Keratinocyte (primary cell): ENCODE measurements at regions not wholly inside any gene's neighbourhood (a gene's known extent, or its start where the extent isn't known, plus 50 kb on each side); places are given as distances from the start of the nearest gene placed in this dataset.

Source experiments
- DNase-seq: peaks from one replicate; pipeline ENCODE4 v3.0.0-alpha.2; 2011; ENCODE audit warnings: low read depth, missing footprints, low spot score
- FAIRE-seq: peaks from 2 replicates; lab custom pipeline; 2011; peaks lifted over from hg19 to GRCh38; lab: Jason Lieb, UNC
- H2AFZ ChIP-seq: 2 replicates; pipeline ENCODE4 v1.6.0; 2012; ENCODE audit warnings: low read length, control low read depth, inconsistent platforms; ENCODE audit not compliant: control insufficient read depth
- H3K27ac ChIP-seq: 2 replicates; pipeline ENCODE4 v1.5.1; 2011; ENCODE audit warnings: low read length; ENCODE audit not compliant: control insufficient read depth, insufficient read depth
- H3K27me3 ChIP-seq: 3 replicates; pipeline ENCODE4 v1.6.0; 2011; ENCODE audit warnings: low read length; ENCODE audit not compliant: control insufficient read depth, insufficient read depth; ENCODE audit errors: extremely low read depth
- H3K36me3 ChIP-seq, 2 experiments: 2 replicates in 1 of 2; 3 replicates in 1 of 2; pipeline ENCODE4 v1.5.1; 2011; ENCODE audit warnings: low read length in 2 of 2, mild to moderate bottlenecking in 1 of 2; ENCODE audit not compliant: control insufficient read depth in 2 of 2, insufficient read depth in 2 of 2; ENCODE audit errors: extremely low read depth in 1 of 2
- H3K4me1 ChIP-seq: 3 replicates; pipeline ENCODE4 v1.5.1; 2011; ENCODE audit warnings: low read length; ENCODE audit not compliant: control insufficient read depth, insufficient read depth; ENCODE audit errors: extremely low read depth
- H3K4me2 ChIP-seq: 3 replicates; pipeline ENCODE4 v1.6.0; 2011; ENCODE audit warnings: low read depth, low read length; ENCODE audit not compliant: control insufficient read depth, insufficient read depth; ENCODE audit errors: extremely low read depth
- H3K4me3 ChIP-seq, 3 experiments: fragments of 200-600 bp in 1 of 3; sonication (generic) in 1 of 3; 2 replicates in 2 of 3; 3 replicates in 1 of 3; pipeline ENCODE4 v1.5.1; 2011 to 2016; ENCODE audit warnings: low read length in 3 of 3, mild to moderate bottlenecking in 3 of 3, control low read depth in 2 of 3, inconsistent platforms in 1 of 3, low read depth in 1 of 3, mixed read lengths in 1 of 3, mixed run types in 1 of 3, moderate library complexity in 1 of 3; ENCODE audit not compliant: control insufficient read depth in 2 of 3, insufficient read depth in 2 of 3; ENCODE audit errors: extremely low read depth in 1 of 3
- H3K79me2 ChIP-seq: 2 replicates; pipeline ENCODE4 v1.6.0; 2012; ENCODE audit warnings: low read length; ENCODE audit not compliant: control insufficient read depth, insufficient read depth
- H3K9ac ChIP-seq: 3 replicates; pipeline ENCODE4 v1.6.0; 2011; ENCODE audit warnings: low read length; ENCODE audit not compliant: control insufficient read depth, insufficient read depth; ENCODE audit errors: extremely low read depth
- H3K9me1 ChIP-seq: 3 replicates; pipeline ENCODE4 v1.6.0; 2011; ENCODE audit warnings: low read length; ENCODE audit not compliant: control insufficient read depth, insufficient read depth; ENCODE audit errors: extremely low read depth
- H3K9me3 ChIP-seq: 2 replicates; pipeline ENCODE4 v1.5.1; 2012; ENCODE audit warnings: low read depth, low read length; ENCODE audit not compliant: control insufficient read depth
- H4K20me1 ChIP-seq: 3 replicates; pipeline ENCODE4 v1.6.0; 2011; ENCODE audit warnings: low read length; ENCODE audit not compliant: control insufficient read depth, insufficient read depth; ENCODE audit errors: extremely low read depth
- EZH2 ChIP-seq: IDR thresholded peaks from one replicate; pipeline ENCODE4 v1.6.1; 2012; ENCODE audit warnings: inconsistent platforms, mild to moderate bottlenecking, low read length, moderate library complexity
- dilution Hi-C: fragments of 300-500 bp; cut with MboI; formaldehyde crosslinking; loops from one replicate; pipeline ENCODE4 v1.7.0; 2020; ENCODE audit warnings: low sequenced_read_pairs; ENCODE audit not compliant: extremely low pct_ligation_motif_present
- TF ChIP-seq, protein P1 (sequence below), 3 experiments: IDR thresholded peaks in 1 of 3; conservative IDR thresholded peaks in 1 of 3; optimal IDR thresholded peaks in 1 of 3; 2 replicates in 2 of 3; 3 replicates in 1 of 3; pipeline versions ENCODE3 to v1.5.1; 2011; ENCODE audit warnings: low read length in 3 of 3, mild to moderate bottlenecking in 3 of 3, moderate library complexity in 2 of 3, control low read depth in 1 of 3, inconsistent platforms in 1 of 3; ENCODE audit not compliant: insufficient read depth in 2 of 3; ENCODE audit errors: extremely low read depth in 1 of 3

GRCh38 chr17:77754956-77755355 lies 203.5 kb upstream of the TNRC6C start:
- Histone ChIP-seq H4K20me1 (no peaks in the 10 kb centered on the region), H3K9me3 (peaks cover 4% of the 10 kb centered on the region), H3K4me1 (no peaks in the 10 kb centered on the region), H3K9ac (no peak overlapping the region), H3K36me3 (no peaks in the 10 kb centered on the region), H3K9me1 (no peaks in the 10 kb centered on the region), H3K27ac (no peak overlapping the region), H3K79me2 (no peaks in the 10 kb centered on the region), H3K4me3 (no peak overlapping the region), H3K4me2 (no peak overlapping the region), H2AFZ (no peak overlapping the region), H3K27me3 (no peaks in the 10 kb centered on the region)
- FAIRE-seq, result no peak
- no peak for TF ChIP-seq EZH2
- TF ChIP-seq, protein P1, sequence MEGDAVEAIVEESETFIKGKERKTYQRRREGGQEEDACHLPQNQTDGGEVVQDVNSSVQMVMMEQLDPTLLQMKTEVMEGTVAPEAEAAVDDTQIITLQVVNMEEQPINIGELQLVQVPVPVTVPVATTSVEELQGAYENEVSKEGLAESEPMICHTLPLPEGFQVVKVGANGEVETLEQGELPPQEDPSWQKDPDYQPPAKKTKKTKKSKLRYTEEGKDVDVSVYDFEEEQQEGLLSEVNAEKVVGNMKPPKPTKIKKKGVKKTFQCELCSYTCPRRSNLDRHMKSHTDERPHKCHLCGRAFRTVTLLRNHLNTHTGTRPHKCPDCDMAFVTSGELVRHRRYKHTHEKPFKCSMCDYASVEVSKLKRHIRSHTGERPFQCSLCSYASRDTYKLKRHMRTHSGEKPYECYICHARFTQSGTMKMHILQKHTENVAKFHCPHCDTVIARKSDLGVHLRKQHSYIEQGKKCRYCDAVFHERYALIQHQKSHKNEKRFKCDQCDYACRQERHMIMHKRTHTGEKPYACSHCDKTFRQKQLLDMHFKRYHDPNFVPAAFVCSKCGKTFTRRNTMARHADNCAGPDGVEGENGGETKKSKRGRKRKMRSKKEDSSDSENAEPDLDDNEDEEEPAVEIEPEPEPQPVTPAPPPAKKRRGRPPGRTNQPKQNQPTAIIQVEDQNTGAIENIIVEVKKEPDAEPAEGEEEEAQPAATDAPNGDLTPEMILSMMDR (optimal IDR thresholded peaks at IDR 0.05 in 1 of 3, IDR thresholded peaks at IDR 0.05 in 1 of 3, conservative IDR thresholded peaks at IDR 0.05 in 1 of 3; ENCODE audit: extremely low read depth in 1 of 3, insufficient read depth in 2 of 3, low read length in 3 of 3), result no peak
- DNase-seq, result no peak
- dilution Hi-C loops, result no loop called here

- dilution Hi-C loops, result no loop called here
- TF ChIP-seq, protein P1 (optimal IDR thresholded peaks at IDR 0.05 in 1 of 3, IDR thresholded peaks at IDR 0.05 in 1 of 3, conservative IDR thresholded peaks at IDR 0.05 in 1 of 3; ENCODE audit: extremely low read depth in 1 of 3, insufficient read depth in 2 of 3, low read length in 3 of 3), result no peak
- TF ChIP-seq EZH2, result no peak
- no peaks in the 10 kb centered on the region for H4K20me1 ChIP-seq
- no peak overlapping the region for H3K4me3 ChIP-seq
- no peaks in the 10 kb centered on the region for H3K9me1 ChIP-seq
- no peak for DNase-seq
- no peak for FAIRE-seq
- no peak overlapping the region for H3K4me2 ChIP-seq
- no peaks in the 10 kb centered on the region for H3K27me3 ChIP-seq
- no peak overlapping the region for H2AFZ ChIP-seq
- no peaks in the 10 kb centered on the region for H3K36me3 ChIP-seq
- peaks cover 4% of the 10 kb centered on the region for H3K9me3 ChIP-seq
- no peak overlapping the region for H3K27ac ChIP-seq
- H3K4me1 ChIP-seq, result no peaks in the 10 kb centered on the region
- H3K79me2 ChIP-seq, result no peaks in the 10 kb centered on the region
- H3K9ac ChIP-seq, result no peak overlapping the region
Measured at GRCh38 chr17:77755410-77755963, 203.0 kb upstream of the TNRC6C start.
